ENCODE measurements at regions not wholly inside any gene's neighbourhood (a gene's known extent, or its start where the extent isn't known, plus 50 kb on each side); places are given as distances from the start of the nearest gene placed in this dataset.

DNA sequence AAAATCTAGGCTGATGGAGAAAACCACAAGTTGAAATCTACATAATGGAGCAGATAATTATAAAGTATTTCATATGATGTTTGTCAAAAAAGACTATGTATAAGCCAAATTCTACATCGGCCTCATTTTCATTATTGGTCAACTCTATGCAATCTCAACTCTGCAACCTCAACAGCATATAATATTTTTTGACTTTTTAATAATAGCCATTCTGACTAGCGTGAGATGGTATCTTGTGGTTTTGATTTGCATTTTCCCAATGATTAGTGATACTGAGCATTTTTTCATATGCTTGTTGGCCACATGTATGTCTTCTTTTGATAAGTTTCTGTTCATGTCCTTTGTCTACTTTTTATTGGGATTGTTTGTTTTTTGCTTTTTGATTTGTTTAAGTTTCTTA is 496.1 kb upstream of the SLC39A10 start:
- Histone ChIP-seq H3K4me1 (ENCODE audit: insufficient read depth) (no peaks in the 10 kb centered on the region), H3K4me2 (no peak overlapping the region), H3K79me2 (no peaks in the 10 kb centered on the region), H4K20me1 (ENCODE audit: insufficient read depth, poor library complexity, severe bottlenecking) (no peaks in the 10 kb centered on the region), H3K36me3 (replicated peaks; ENCODE audit: insufficient read depth, low read depth) (no peaks in the 10 kb centered on the region), H2AFZ (no peak overlapping the region), H3K27me3 (no peaks in the 10 kb centered on the region), H3K9me2 (replicated peaks; ENCODE audit: insufficient read depth) (no peaks in the 10 kb centered on the region), H3K27ac (no peak overlapping the region), H3K9me3 (ENCODE audit: low read depth) (no peaks in the 10 kb centered on the region), H3K4me3 (no peak overlapping the region)
- WGBS (ENCODE audit: low lambda C conversion rate, missing lambda C conversion rate), result 94% methylated on average over 2 of the region's 2 CpGs
- DNase-seq (ENCODE audit: low spot score), result no peak
- TF ChIP-seq EZH2 (IDR thresholded peaks at IDR 0.05; ENCODE audit: borderline replicate concordance) (no peak), EZH2phosphoT487 (IDR thresholded peaks at IDR 0.05; ENCODE audit: low read depth, severe bottlenecking, unreplicated experiment) (no peak)
- TF ChIP-seq, protein P1, sequence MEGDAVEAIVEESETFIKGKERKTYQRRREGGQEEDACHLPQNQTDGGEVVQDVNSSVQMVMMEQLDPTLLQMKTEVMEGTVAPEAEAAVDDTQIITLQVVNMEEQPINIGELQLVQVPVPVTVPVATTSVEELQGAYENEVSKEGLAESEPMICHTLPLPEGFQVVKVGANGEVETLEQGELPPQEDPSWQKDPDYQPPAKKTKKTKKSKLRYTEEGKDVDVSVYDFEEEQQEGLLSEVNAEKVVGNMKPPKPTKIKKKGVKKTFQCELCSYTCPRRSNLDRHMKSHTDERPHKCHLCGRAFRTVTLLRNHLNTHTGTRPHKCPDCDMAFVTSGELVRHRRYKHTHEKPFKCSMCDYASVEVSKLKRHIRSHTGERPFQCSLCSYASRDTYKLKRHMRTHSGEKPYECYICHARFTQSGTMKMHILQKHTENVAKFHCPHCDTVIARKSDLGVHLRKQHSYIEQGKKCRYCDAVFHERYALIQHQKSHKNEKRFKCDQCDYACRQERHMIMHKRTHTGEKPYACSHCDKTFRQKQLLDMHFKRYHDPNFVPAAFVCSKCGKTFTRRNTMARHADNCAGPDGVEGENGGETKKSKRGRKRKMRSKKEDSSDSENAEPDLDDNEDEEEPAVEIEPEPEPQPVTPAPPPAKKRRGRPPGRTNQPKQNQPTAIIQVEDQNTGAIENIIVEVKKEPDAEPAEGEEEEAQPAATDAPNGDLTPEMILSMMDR (IDR thresholded peaks at IDR 0.05; ENCODE audit: poor library complexity), result no peak

DNA sequence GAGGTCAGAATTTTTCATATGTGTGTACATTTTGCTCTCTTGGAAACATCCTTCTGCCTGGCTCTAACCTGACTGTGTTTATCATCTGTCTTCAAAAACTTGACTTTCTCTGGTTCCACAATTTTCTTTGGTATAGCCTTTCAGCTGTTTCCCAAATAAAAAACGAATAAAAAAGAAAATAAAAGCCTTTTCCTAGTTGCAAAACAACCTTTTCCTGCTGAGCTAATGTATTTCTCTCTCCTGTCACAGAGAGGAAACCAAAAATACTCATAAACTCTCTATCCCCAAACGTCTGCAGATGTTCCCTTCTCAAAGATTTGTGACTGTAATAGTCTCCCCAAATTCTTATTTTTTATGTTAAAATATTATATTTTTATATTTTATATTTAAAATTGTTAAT is 505.3 kb upstream of the SLC39A10 start:
- TF ChIP-seq EZH2phosphoT487 (IDR thresholded peaks at IDR 0.05; ENCODE audit: low read depth, severe bottlenecking, unreplicated experiment), result no peak
- no peak for TF ChIP-seq EZH2 (IDR thresholded peaks at IDR 0.05; ENCODE audit: borderline replicate concordance)
- TF ChIP-seq, protein P1 (IDR thresholded peaks at IDR 0.05; ENCODE audit: poor library complexity), result no peak

DNA sequence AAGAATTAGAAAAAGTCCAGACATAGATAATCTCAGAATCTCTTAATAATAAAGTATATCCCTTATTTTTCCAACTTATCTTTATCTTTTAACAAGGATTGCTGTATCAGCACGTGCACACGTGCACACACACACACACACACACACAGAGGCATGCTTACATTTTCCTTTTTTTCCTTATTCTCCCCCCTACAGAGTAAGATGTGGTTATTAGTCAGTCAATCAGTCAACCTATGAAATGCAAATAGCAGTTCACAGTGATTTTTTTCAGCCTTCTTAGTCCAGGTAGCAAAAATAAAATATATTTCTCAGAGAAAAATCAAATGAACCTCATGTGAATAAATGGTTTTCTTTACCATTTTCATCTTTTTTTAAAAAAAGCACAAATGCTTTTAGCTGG is 506.2 kb upstream of the SLC39A10 start:
- no peaks in the 10 kb centered on the region for H3K27me3 ChIP-seq
- H3K9me3 ChIP-seq (ENCODE audit: low read depth), result no peaks in the 10 kb centered on the region
- no peaks in the 10 kb centered on the region for H3K4me1 ChIP-seq (ENCODE audit: insufficient read depth)
- H4K20me1 ChIP-seq (ENCODE audit: insufficient read depth, poor library complexity, severe bottlenecking), result no peaks in the 10 kb centered on the region
- H3K36me3 ChIP-seq (replicated peaks; ENCODE audit: insufficient read depth, low read depth), result no peaks in the 10 kb centered on the region
- TF ChIP-seq, protein P1 (IDR thresholded peaks at IDR 0.05; ENCODE audit: poor library complexity), result no peak
- TF ChIP-seq EZH2phosphoT487 (IDR thresholded peaks at IDR 0.05; ENCODE audit: low read depth, severe bottlenecking, unreplicated experiment) (no peak), EZH2 (IDR thresholded peaks at IDR 0.05; ENCODE audit: borderline replicate concordance) (no peak)
- no peak overlapping the region for H3K4me2 ChIP-seq
- H3K4me3 ChIP-seq, result no peak overlapping the region
- 80% methylated on average over 2 of the region's 2 CpGs for WGBS (ENCODE audit: low lambda C conversion rate, missing lambda C conversion rate)
- no peak for DNase-seq (ENCODE audit: low spot score)
- no peak overlapping the region for H2AFZ ChIP-seq
- no peaks in the 10 kb centered on the region for H3K9me2 ChIP-seq (replicated peaks; ENCODE audit: insufficient read depth)
- no peaks in the 10 kb centered on the region for H3K79me2 ChIP-seq
- H3K27ac ChIP-seq, result no peak overlapping the region

More for the DNA sequence above, 505.3 kb upstream of the SLC39A10 start:
- Histone ChIP-seq H3K4me3 (no peak overlapping the region), H3K27me3 (no peaks in the 10 kb centered on the region), H3K79me2 (no peaks in the 10 kb centered on the region), H2AFZ (no peak overlapping the region), H3K9me3 (ENCODE audit: low read depth) (no peaks in the 10 kb centered on the region), H3K4me2 (no peak overlapping the region), H3K27ac (no peak overlapping the region), H3K4me1 (ENCODE audit: insufficient read depth) (no peaks in the 10 kb centered on the region), H3K9me2 (replicated peaks; ENCODE audit: insufficient read depth) (no peaks in the 10 kb centered on the region), H3K36me3 (replicated peaks; ENCODE audit: insufficient read depth, low read depth) (no peaks in the 10 kb centered on the region), H4K20me1 (ENCODE audit: insufficient read depth, poor library complexity, severe bottlenecking) (no peaks in the 10 kb centered on the region)
- WGBS (ENCODE audit: low lambda C conversion rate, missing lambda C conversion rate), result 29% methylated on average over 2 of the region's 2 CpGs
- no peak for DNase-seq (ENCODE audit: low spot score)

DNA sequence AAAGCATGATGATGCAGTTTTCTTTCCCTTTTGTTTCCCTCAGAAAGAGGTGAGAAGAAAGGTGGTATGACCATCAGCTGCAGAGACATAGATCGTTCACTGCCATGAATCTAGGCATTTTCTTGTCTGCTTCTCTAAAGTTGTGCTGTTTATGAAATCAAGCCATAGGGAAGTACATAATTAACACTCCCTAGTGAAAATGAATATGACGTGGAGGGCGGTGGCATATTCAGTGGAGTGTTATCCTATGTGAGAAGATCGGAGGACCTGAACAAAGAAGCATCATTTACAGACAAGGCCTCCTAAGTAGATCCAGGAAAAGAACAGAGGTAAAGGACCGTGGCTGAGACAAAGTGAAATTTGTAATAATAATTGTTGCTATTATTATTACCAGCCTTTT is 509.0 kb upstream of the SLC39A10 start:
- H3K4me1 ChIP-seq (ENCODE audit: insufficient read depth), result no peaks in the 10 kb centered on the region

More for the DNA sequence above, 509.0 kb upstream of the SLC39A10 start:
- H3K36me3 ChIP-seq (replicated peaks; ENCODE audit: insufficient read depth, low read depth), result no peaks in the 10 kb centered on the region
- H2AFZ ChIP-seq, result no peak overlapping the region
- 91% methylated on average over 5 of the region's 5 CpGs for whole genome bisulfite sequencing (ENCODE audit: low lambda C conversion rate, missing lambda C conversion rate)
- no peak for TF ChIP-seq EZH2phosphoT487 (IDR thresholded peaks at IDR 0.05; ENCODE audit: low read depth, severe bottlenecking, unreplicated experiment)
- TF ChIP-seq EZH2 (IDR thresholded peaks at IDR 0.05; ENCODE audit: borderline replicate concordance), result no peak
- TF ChIP-seq, protein P1 (IDR thresholded peaks at IDR 0.05; ENCODE audit: poor library complexity), result no peak
- H3K27me3 ChIP-seq, result no peaks in the 10 kb centered on the region
- H3K9me3 ChIP-seq (ENCODE audit: low read depth), result no peaks in the 10 kb centered on the region
- no peak overlapping the region for H3K27ac ChIP-seq
- no peak for DNase-seq (ENCODE audit: low spot score)
- no peaks in the 10 kb centered on the region for H3K9me2 ChIP-seq (replicated peaks; ENCODE audit: insufficient read depth)
- H4K20me1 ChIP-seq (ENCODE audit: insufficient read depth, poor library complexity, severe bottlenecking), result no peaks in the 10 kb centered on the region
- H3K79me2 ChIP-seq, result no peaks in the 10 kb centered on the region
- no peak overlapping the region for H3K4me3 ChIP-seq
- no peak overlapping the region for H3K4me2 ChIP-seq

Data from hepatocyte (in vitro differentiated cells).